Peyer's patch (tissue), 4 donors: ENCODE measurements at regions not wholly inside any gene's neighbourhood (a gene's known extent, or its start where the extent isn't known, plus 50 kb on each side); places are given as distances from the start of the nearest gene placed in this dataset.

ENCODE experiments used
- CTCF ChIP-seq, 6 experiments: fragments of 450-650 bp in 4 of 6; fragments of 200-600 bp in 2 of 6; sonication (generic) in 1 of 6; IDR thresholded peaks; one replicate each; pipeline ENCODE4 v1.5.1; 2017 to 2019; ENCODE audit warnings: antibody characterized with exemption in 6 of 6, mild to moderate bottlenecking in 3 of 6, moderate library complexity in 1 of 6
- POLR2A ChIP-seq, 2 donors: fragments of 450-650 bp; IDR thresholded peaks; one replicate each; pipeline ENCODE4 v1.5.1; 2017; ENCODE audit warnings: antibody characterized with exemption in 2 of 2, mild to moderate bottlenecking in 2 of 2, moderate library complexity in 2 of 2

GRCh38 chr18:8526332-8526731, 82.9 kb upstream of the RAB12 start:
- TF ChIP-seq POLR2A (IDR thresholded peaks at IDR 0.05) (no peak), CTCF (IDR thresholded peaks at IDR 0.05) (no peak)
